GM12878 (cell line): ENCODE measurements at regions not wholly inside any gene's neighbourhood (a gene's known extent, or its start where the extent isn't known, plus 50 kb on each side); places are given as distances from the start of the nearest gene placed in this dataset.
"Not testable (repeated sequence)": the region's sequence is repeated elsewhere in the genome, so short reads cannot be mapped to it uniquely, and the experiment has no call there.

Experiments used
- ATAC-seq: fragments of 200-7000 bp; cut with Tn5 transposase; 3 replicates; pipeline ENCODE4 v1.9.1; 2020; ENCODE audit warnings: mild to moderate bottlenecking, moderate library complexity
- BruUV-seq: library from RNA; stranded (reverse); fragments of 400-500 nt; replicated peaks from 2 replicates; lab custom pipeline; 2021; lab: Mats Ljungman, UMichigan
- CTCF ChIA-PET: fragments of 300-600 bp; sonication (Branson Sonifier 250); formaldehyde crosslinking; extraction: SDS; loops from one replicate; lab custom pipeline; 2021; ENCODE audit warnings: inconsistent platforms; lab: Yijun Ruan, JAX
- POLR2A ChIA-PET: fragments of 350-600 bp; formaldehyde crosslinking; extraction: SDS; loops from one replicate; lab custom pipeline; 2021; ENCODE audit warnings: inconsistent platforms; lab: Charles Lee
- RAD21 ChIA-PET: fragments of 300-600 bp; sonication (Branson Sonifier 250); formaldehyde crosslinking; loops from one replicate; lab custom pipeline; 2023; ENCODE audit warnings: antibody characterized with exemption; ENCODE audit not compliant: unreplicated experiment; lab: Charles Lee
- SMC1A ChIA-PET: fragments of 300-600 bp; sonication (Branson Sonifier 250); formaldehyde crosslinking; loops from one replicate; lab custom pipeline; 2023; ENCODE audit not compliant: unreplicated experiment, uncharacterized antibody; lab: Charles Lee
- DNase-seq: peaks from one replicate; pipeline ENCODE4 v3.0.0-alpha.2; 2011; ENCODE audit warnings: low read depth, low spot score
- FAIRE-seq: peaks from 3 replicates; lab custom pipeline; 2011; peaks lifted over from hg19 to GRCh38; lab: Jason Lieb, UNC
- H2AFZ ChIP-seq: 2 replicates; pipeline ENCODE4 v1.6.0; 2011; ENCODE audit warnings: low read depth, low read length, control low read depth; ENCODE audit not compliant: control insufficient read depth
- H3K27ac ChIP-seq: 2 replicates; pipeline ENCODE4 v1.5.1; 2011; ENCODE audit warnings: control low read depth; ENCODE audit not compliant: control insufficient read depth, insufficient read depth
- H3K27me3 ChIP-seq, 2 experiments: replicated peaks in 1 of 2; 2 replicates each; pipeline versions ENCODE4 v1.6.0 to v1.6.1; 2011; ENCODE audit warnings: low read length in 1 of 2; ENCODE audit not compliant: control insufficient read depth in 2 of 2, insufficient read depth in 2 of 2
- H3K36me3 ChIP-seq, 2 experiments: 2 replicates each; pipeline ENCODE4 v1.5.1; 2011; ENCODE audit warnings: low read length in 1 of 2; ENCODE audit not compliant: control insufficient read depth in 2 of 2, insufficient read depth in 2 of 2
- H3K4me1 ChIP-seq: 2 replicates; pipeline ENCODE4 v1.6.1; 2011; ENCODE audit warnings: mild to moderate bottlenecking, low read length, moderate library complexity, mixed read lengths; ENCODE audit not compliant: control insufficient read depth, insufficient read depth
- H3K4me2 ChIP-seq: 2 replicates; pipeline ENCODE4 v1.6.0; 2011; ENCODE audit warnings: control low read depth; ENCODE audit not compliant: control insufficient read depth, insufficient read depth
- H3K4me3 ChIP-seq: fragments of 200-600 bp; sonication (generic); 2 replicates; pipeline ENCODE4 v1.5.1; 2016
- H3K79me2 ChIP-seq: 2 replicates; pipeline ENCODE4 v1.6.0; 2011; ENCODE audit warnings: low read length; ENCODE audit not compliant: control insufficient read depth, insufficient read depth
- H3K9ac ChIP-seq: 2 replicates; pipeline ENCODE4 v1.8.0; 2011; ENCODE audit warnings: low read length, control low read depth, mixed read lengths; ENCODE audit not compliant: control insufficient read depth, insufficient read depth
- H3K9me3 ChIP-seq: replicated peaks from 3 replicates; pipeline ENCODE4 v1.5.1; 2011; ENCODE audit warnings: mild to moderate bottlenecking, low read length; ENCODE audit not compliant: control insufficient read depth, insufficient read depth
- H4K20me1 ChIP-seq: 2 replicates; pipeline ENCODE4 v1.6.0; 2011; ENCODE audit not compliant: control insufficient read depth, insufficient read depth
- CHD4 ChIP-seq: fragments of 200-600 bp; sonication (generic); IDR thresholded peaks from 2 replicates; pipeline ENCODE4 v1.6.1; 2016; ENCODE audit warnings: mild to moderate bottlenecking
- LARP7 ChIP-seq: fragments of 450-650 bp; IDR thresholded peaks from 2 replicates; pipeline ENCODE4 v1.6.1; 2017; ENCODE audit warnings: mild to moderate bottlenecking
- USF1 ChIP-seq: IDR thresholded peaks from 2 replicates; pipeline ENCODE4 v1.6.1; 2011; ENCODE audit warnings: borderline replicate concordance, low read depth, mild to moderate bottlenecking, moderate library complexity, mixed read lengths, low read length; ENCODE audit not compliant: insufficient read depth; ENCODE audit errors: extremely low read length
- WGBS: methylation state at CpG from one replicate; pipeline ENCODE4 v1.1.6; 2016; ENCODE audit warnings: low lambda C conversion rate; ENCODE audit not compliant: insufficient replicate concordance, insufficient coverage; ENCODE audit errors: missing lambda C conversion rate; 5-methylcytosine and 5-hydroxymethylcytosine counted together
- in situ Hi-C: fragments of 300-500 bp; cut with MboI; formaldehyde crosslinking; loops from 9 replicates; pipeline ENCODE4 v1.14.3; 2018; ENCODE audit warnings: mixed read lengths
- intact Hi-C: fragments of 100-400 bp; cut with micrococcal nuclease; formaldehyde crosslinking; loops from one replicate; pipeline ENCODE4 v1.14.2; 2022; ENCODE audit not compliant: unreplicated experiment

GRCh38 chr13:48819899-48820298 lies 155.8 kb upstream of the FNDC3A start:
- Histone ChIP-seq H4K20me1 (no peaks in the 10 kb centered on the region), H3K9me3 (no peaks in the 10 kb centered on the region), H3K9ac (no peak overlapping the region), H3K4me3 (no peak overlapping the region), H3K27me3 (0 out of 4 replicates have a peak, but pooled peaks cover 0 to 2% of the 10 kb centered on the region in 2 experiments), H3K79me2 (no peaks in the 10 kb centered on the region), H3K36me3 (no peaks in the 10 kb centered on the region), H3K27ac (no peak overlapping the region), H2AFZ (no peak overlapping the region), H3K4me1 (no peaks in the 10 kb centered on the region), H3K4me2 (no peak overlapping the region)
- no TSS peak for BruUV-seq
- intact Hi-C loops (no loop called here), in situ Hi-C loops (no loop called here)
- 34% methylated on average over 4 of the region's 4 CpGs for WGBS
- DNase-seq (no peak), FAIRE-seq (no peak), ATAC-seq (no peak)
- SMC1A ChIA-PET: no interaction called here
- RAD21 ChIA-PET: no interaction called here
- TF ChIP-seq LARP7 (no peak), USF1 (no peak), CHD4 (no peak)
- CTCF ChIA-PET: interaction anchor here (0.8 kb wide), 1 partner anchor 33 kb away, joined by 3 read pairs; no protein-coding TSS in a partner anchor
- POLR2A ChIA-PET: no interaction called here

- ATAC-seq, H3K4me3 ChIP-seq, H3K27ac ChIP-seq, DNase-seq, H3K4me2 ChIP-seq, H3K9ac ChIP-seq, SMC1A ChIA-PET, intact Hi-C loops, CTCF ChIA-PET, RAD21 ChIA-PET, H3K79me2 ChIP-seq, BruUV-seq, H2AFZ ChIP-seq, POLR2A ChIA-PET, H4K20me1 ChIP-seq, H3K36me3 ChIP-seq, in situ Hi-C loops, FAIRE-seq, H3K27me3 ChIP-seq, H3K4me1 ChIP-seq: not testable (repeated sequence)
- peaks cover 12% of the 10 kb centered on the region; the same call in 2 of the 3 replicates for H3K9me3 ChIP-seq
- 52% methylated on average over 9 of the region's 9 CpGs for WGBS
Observed at GRCh38 chr13:48823526-48823925, 152.2 kb upstream of the FNDC3A start.
